ENCODE measurements at regions not wholly inside any gene's neighbourhood (a gene's known extent, or its start where the extent isn't known, plus 50 kb on each side); places are given as distances from the start of the nearest gene placed in this dataset.

DNA sequence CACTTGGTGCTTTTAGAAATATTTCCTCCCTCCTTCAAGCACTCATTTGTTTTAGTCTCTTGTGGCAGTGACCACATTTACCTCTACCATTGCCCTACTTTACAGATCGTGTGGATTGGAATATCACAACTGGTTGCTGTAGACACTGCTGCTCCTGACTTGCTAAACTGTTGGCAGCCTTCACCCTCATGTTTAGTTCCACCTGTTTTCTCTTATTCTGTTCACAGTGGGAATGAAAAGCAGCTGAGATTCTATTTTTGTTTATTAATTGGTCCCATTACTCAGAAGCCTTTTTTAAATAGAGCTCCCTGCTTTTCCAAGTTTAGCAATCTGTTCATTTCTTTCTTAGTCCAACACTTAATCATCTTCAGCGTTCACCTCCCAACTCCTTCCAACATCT is 308.9 kb downstream of the RWDD3 start:
- Histone ChIP-seq H3K9ac (no peak overlapping the region), H3K4me3 (ENCODE audit: low read depth in 2 of 2, low read length in 1 of 2) (no peak overlapping the region), H3K27me3 (ENCODE audit: insufficient read depth) (no peaks in the 10 kb centered on the region), H3K79me2 (ENCODE audit: insufficient read depth) (no peaks in the 10 kb centered on the region), H3K4me2 (no peak overlapping the region), H3K9me2 (no peaks in the 10 kb centered on the region), H2AFZ (ENCODE audit: low read depth) (no peak overlapping the region), H3F3A (replicated peaks; ENCODE audit: insufficient read depth) (no peaks in the 10 kb centered on the region), H3K9me3 (no peaks in the 10 kb centered on the region), H3K27ac (ENCODE audit: low read depth in 2 of 2, low read length in 1 of 2) (no peak overlapping the region), H4K20me1 (ENCODE audit: insufficient read depth) (no peaks in the 10 kb centered on the region), H3K36me3 (replicated peaks in 1 of 2; ENCODE audit: control insufficient read depth in 1 of 2, insufficient read depth in 2 of 2, low read length in 1 of 2) (no peaks in the 10 kb centered on the region), H3K4me1 (ENCODE audit: control insufficient read depth in 1 of 2, insufficient read depth in 2 of 2, low read depth in 1 of 2, low read length in 1 of 2) (no peaks in the 10 kb centered on the region)
- DNase-seq, result no peak
- WGBS (ENCODE audit: low lambda C conversion rate), result 45% methylated on average over 2 of the region's 2 CpGs
- no peak for TF ChIP-seq CHD2 (IDR thresholded peaks at IDR 0.05; ENCODE audit: low read length, partially characterized antibody)
- no peak for TF ChIP-seq POLR2AphosphoS5 (IDR thresholded peaks at IDR 0.05; ENCODE audit: low read depth, low read length)
- TF ChIP-seq JUND (IDR thresholded peaks at IDR 0.05), result no peak
- no peak for TF ChIP-seq NFIC (IDR thresholded peaks at IDR 0.05; ENCODE audit: borderline replicate concordance)
- TF ChIP-seq, protein P1, sequence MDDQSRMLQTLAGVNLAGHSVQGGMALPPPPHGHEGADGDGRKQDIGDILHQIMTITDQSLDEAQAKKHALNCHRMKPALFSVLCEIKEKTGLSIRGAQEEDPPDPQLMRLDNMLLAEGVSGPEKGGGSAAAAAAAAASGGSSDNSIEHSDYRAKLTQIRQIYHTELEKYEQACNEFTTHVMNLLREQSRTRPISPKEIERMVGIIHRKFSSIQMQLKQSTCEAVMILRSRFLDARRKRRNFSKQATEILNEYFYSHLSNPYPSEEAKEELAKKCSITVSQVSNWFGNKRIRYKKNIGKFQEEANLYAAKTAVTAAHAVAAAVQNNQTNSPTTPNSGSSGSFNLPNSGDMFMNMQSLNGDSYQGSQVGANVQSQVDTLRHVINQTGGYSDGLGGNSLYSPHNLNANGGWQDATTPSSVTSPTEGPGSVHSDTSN (IDR thresholded peaks at IDR 0.05), result no peak
- TF ChIP-seq RCOR1 (IDR thresholded peaks at IDR 0.05; ENCODE audit: low read length), result no peak
- TF ChIP-seq, protein P2, sequence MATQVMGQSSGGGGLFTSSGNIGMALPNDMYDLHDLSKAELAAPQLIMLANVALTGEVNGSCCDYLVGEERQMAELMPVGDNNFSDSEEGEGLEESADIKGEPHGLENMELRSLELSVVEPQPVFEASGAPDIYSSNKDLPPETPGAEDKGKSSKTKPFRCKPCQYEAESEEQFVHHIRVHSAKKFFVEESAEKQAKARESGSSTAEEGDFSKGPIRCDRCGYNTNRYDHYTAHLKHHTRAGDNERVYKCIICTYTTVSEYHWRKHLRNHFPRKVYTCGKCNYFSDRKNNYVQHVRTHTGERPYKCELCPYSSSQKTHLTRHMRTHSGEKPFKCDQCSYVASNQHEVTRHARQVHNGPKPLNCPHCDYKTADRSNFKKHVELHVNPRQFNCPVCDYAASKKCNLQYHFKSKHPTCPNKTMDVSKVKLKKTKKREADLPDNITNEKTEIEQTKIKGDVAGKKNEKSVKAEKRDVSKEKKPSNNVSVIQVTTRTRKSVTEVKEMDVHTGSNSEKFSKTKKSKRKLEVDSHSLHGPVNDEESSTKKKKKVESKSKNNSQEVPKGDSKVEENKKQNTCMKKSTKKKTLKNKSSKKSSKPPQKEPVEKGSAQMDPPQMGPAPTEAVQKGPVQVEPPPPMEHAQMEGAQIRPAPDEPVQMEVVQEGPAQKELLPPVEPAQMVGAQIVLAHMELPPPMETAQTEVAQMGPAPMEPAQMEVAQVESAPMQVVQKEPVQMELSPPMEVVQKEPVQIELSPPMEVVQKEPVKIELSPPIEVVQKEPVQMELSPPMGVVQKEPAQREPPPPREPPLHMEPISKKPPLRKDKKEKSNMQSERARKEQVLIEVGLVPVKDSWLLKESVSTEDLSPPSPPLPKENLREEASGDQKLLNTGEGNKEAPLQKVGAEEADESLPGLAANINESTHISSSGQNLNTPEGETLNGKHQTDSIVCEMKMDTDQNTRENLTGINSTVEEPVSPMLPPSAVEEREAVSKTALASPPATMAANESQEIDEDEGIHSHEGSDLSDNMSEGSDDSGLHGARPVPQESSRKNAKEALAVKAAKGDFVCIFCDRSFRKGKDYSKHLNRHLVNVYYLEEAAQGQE (IDR thresholded peaks at IDR 0.05; ENCODE audit: low read depth, low read length), result no peak
- no peak for TF ChIP-seq CTCF (IDR thresholded peaks at IDR 0.05)
- TF ChIP-seq FOXM1 (IDR thresholded peaks at IDR 0.05; ENCODE audit: low read depth), result no peak
- no peak for TF ChIP-seq MEF2A (IDR thresholded peaks at IDR 0.05; ENCODE audit: borderline replicate concordance, low read depth)
- no peak for TF ChIP-seq EP300 (IDR thresholded peaks at IDR 0.05; ENCODE audit: borderline replicate concordance in 1 of 2, low read depth in 1 of 2, low read length in 1 of 2)
- TF ChIP-seq EZH2phosphoT487 (IDR thresholded peaks at IDR 0.05; ENCODE audit: borderline replicate concordance, low read depth), result no peak
- no peak for TF ChIP-seq USF2 (IDR thresholded peaks at IDR 0.05; ENCODE audit: borderline replicate concordance, low read depth, low read length)
- TF ChIP-seq YY1 (IDR thresholded peaks at IDR 0.05; ENCODE audit: low read depth), result no peak
- TF ChIP-seq GATA2 (CRISPR knock-in tag; IDR thresholded peaks at IDR 0.05), result no peak
- no peak for TF ChIP-seq SMC3 (IDR thresholded peaks at IDR 0.05; ENCODE audit: low read depth, low read length)
- TF ChIP-seq RXRA (IDR thresholded peaks at IDR 0.05; ENCODE audit: borderline replicate concordance, low read depth), result no peak
- no peak for TF ChIP-seq SIN3A (IDR thresholded peaks at IDR 0.05; ENCODE audit: borderline replicate concordance, low read depth, low read length)
- TF ChIP-seq, protein P3, sequence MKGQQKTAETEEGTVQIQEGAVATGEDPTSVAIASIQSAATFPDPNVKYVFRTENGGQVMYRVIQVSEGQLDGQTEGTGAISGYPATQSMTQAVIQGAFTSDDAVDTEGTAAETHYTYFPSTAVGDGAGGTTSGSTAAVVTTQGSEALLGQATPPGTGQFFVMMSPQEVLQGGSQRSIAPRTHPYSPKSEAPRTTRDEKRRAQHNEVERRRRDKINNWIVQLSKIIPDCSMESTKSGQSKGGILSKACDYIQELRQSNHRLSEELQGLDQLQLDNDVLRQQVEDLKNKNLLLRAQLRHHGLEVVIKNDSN (IDR thresholded peaks at IDR 0.05; ENCODE audit: borderline replicate concordance, low read depth), result no peak
- TF ChIP-seq RAD21 (IDR thresholded peaks at IDR 0.05; ENCODE audit: low read length), result no peak
- ChIA-PET POLR2A (no interaction called here), CTCF (interaction anchor here (1.3 kb wide), 1 partner anchor 12 kb away, joined by 3 read pairs; no protein-coding TSS in a partner anchor)

Data from SK-N-SH (cell line).